NB4 (cell line): ENCODE measurements at regions not wholly inside any gene's neighbourhood (a gene's known extent, or its start where the extent isn't known, plus 50 kb on each side); places are given as distances from the start of the nearest gene placed in this dataset.

Experiments used
- DNase-seq: peaks from one replicate; pipeline ENCODE4 v3.0.0; 2010; ENCODE audit warnings: low read depth
- H3K4me3 ChIP-seq: one replicate; pipeline ENCODE4 v1.5.1; 2011; ENCODE audit warnings: mild to moderate bottlenecking, low read depth, low read length, moderate library complexity
- CTCF ChIP-seq: IDR thresholded peaks from one replicate; pipeline ENCODE4 v1.5.1; 2012; ENCODE audit warnings: low read depth, low read length
- MAX ChIP-seq: IDR thresholded peaks from 2 replicates; pipeline ENCODE4 v1.6.1; 2011; ENCODE audit warnings: low read depth, low read length
- MYC ChIP-seq: IDR thresholded peaks from 2 replicates; pipeline ENCODE4 v1.6.1; 2011; ENCODE audit warnings: low read depth, low read length
- POLR2A ChIP-seq: IDR thresholded peaks from 2 replicates; pipeline ENCODE4 v1.6.1; 2011; ENCODE audit warnings: mild to moderate bottlenecking; ENCODE audit not compliant: insufficient read length; ENCODE audit errors: extremely low read depth

GRCh38 chr5:33319841-33320240 is 120.9 kb upstream of the TARS1 start:
- DNase-seq, result peak; percentile 6
- no peak overlapping the region for H3K4me3 ChIP-seq
- TF ChIP-seq MAX, result no peak
- no peak for TF ChIP-seq POLR2A

GRCh38 chr5:33321026-33321425 is 119.7 kb upstream of the TARS1 start:
- TF ChIP-seq MYC (no peak), MAX (no peak), CTCF (no peak), POLR2A (no peak)
- DNase-seq, result no peak
- H3K4me3 ChIP-seq, result no peak overlapping the region

GRCh38 chr5:33322632-33323031 is 118.1 kb upstream of the TARS1 start:
- no peak for DNase-seq
- TF ChIP-seq MYC, result no peak
- no peak overlapping the region for H3K4me3 ChIP-seq

GRCh38 chr5:33324667-33325307 is 116.0 kb upstream of the TARS1 start:
- no peak for DNase-seq
- TF ChIP-seq POLR2A (no peak), MAX (no peak), CTCF (no peak), MYC (no peak)
- no peak overlapping the region for H3K4me3 ChIP-seq

- DNase-seq, result no peak
- no peak for TF ChIP-seq MYC
- TF ChIP-seq CTCF, result no peak
- no peak for TF ChIP-seq MAX
- no peak for TF ChIP-seq POLR2A
Measured at GRCh38 chr5:33328818-33329217, 111.9 kb upstream of the TARS1 start.

GRCh38 chr5:33329891-33330290 is 110.9 kb upstream of the TARS1 start:
- no peak for TF ChIP-seq MAX
- TF ChIP-seq POLR2A, result no peak
- TF ChIP-seq MYC, result no peak
- no peak for TF ChIP-seq CTCF
- H3K4me3 ChIP-seq, result no peak overlapping the region
- no peak for DNase-seq

More at GRCh38 chr5:33328818-33329217, 111.9 kb upstream of the TARS1 start:
- no peak overlapping the region for H3K4me3 ChIP-seq

GRCh38 chr5:33330426-33330825 is 110.3 kb upstream of the TARS1 start:
- H3K4me3 ChIP-seq, result no peak overlapping the region
- no peak for TF ChIP-seq MYC
- TF ChIP-seq MAX, result no peak
- TF ChIP-seq CTCF, result no peak
- no peak for TF ChIP-seq POLR2A
- no peak for DNase-seq
